Activated CD4-positive, alpha-beta T cell treated with anti-CD3 and anti-CD28 coated beads for 4 hours (primary cell): ENCODE measurements at regions not wholly inside any gene's neighbourhood (a gene's known extent, or its start where the extent isn't known, plus 50 kb on each side); places are given as distances from the start of the nearest gene placed in this dataset.

Experiments used
- DNase-seq, 2 donors: peaks; one replicate each; pipeline ENCODE4 v3.0.0-alpha.2; 2020

DNA sequence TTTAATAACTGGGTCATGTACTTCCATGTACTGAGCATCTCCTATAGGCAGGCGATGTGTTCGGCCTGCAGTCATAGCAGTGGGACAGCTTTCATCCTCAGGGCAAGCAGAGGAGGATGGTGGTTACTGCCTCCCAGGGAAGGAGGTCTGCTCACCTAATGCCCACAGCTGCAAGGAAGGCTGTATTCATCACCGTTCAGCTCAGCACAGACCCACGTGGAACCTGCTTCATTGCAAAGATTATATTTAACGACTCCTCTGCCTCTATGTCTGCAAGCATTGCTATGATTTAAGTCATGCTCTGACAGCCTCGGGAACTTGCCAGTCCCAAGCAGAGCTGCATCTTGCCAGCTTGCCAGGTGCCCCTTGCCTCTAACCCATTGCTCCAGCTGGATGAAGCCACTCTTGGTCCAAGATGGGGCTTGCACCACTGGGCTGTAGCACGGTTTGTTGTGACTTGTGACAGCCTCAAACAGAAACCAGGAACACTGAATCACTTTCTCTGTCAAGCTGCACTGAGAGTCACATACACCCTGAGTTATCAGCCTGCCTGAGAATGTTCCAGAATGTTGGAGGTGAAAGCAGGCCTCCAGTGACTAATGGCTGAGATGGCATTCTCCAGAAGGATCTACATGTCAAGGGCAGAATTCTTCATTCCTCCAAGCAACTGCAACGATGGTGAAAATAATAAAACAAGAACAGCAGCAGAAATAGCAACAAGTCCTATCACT, 651.1 kb upstream of the ID2 start:
- no peak for DNase-seq

DNA sequence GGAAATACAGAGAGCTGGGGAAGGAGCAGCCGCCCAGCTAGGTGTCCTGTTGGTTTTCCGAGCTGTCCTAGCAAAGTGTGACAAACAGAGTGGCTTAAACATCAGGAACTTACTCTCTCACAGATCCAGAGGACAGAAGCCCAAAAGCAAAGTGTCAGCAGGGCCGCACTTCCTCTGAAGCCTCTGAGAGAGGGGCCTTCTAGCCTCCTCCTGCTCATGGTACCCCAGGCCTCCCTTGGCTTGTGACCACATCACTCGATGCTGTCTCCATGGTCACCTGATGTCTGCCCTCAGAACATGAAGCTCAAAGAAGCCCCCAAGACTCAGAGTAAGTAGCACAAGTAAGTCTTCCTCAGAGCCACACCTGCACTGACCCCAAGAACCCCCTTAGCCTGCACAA, 650.5 kb upstream of the ID2 start:
- no peak for DNase-seq

DNA sequence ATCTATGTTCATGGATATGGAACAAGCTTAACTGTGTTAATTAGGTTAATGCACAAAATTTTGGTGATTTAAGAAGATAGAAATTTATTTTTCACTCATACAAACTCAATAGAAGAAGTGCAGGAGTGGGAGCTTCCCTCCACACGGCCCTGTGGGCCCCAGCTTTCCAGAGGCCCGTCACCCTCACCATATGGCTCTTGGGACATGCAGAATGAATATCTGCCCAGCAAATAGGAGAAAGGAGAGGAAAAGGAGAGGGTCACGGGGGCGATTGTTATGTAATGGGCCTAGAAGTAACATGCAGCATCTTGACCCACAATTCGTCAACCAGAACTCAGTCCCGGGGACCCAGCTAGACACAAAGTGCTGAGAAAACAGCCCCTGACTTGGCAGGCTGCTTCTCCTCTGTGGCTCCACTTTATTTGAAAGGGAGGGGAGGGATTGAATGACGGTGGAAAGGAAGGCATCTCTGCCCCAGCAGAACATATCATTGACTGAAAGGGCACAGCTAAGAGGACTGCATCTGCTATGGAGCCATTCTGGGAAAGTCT, 648.2 kb upstream of the ID2 start:
- DNase-seq = no peak

DNA sequence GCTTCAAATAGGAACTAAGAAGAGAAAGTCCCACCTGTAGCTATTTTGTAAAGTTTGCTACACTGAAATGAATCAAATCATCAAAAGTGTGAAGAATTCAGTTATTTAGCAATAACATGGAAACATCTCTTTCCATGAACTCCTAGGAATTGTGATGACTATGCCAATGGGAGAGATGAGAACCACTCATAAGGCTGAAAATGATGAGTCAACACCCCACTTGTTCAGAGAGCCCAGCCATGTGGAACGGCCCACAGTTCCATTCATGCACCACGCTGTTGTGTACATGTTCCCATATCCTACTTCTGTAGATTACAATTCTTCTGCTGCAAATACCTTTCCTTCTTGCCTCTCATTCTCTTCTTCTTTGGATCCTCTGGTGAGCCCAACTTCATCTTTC, 645.5 kb upstream of the ID2 start:
- no peak for DNase-seq

DNA sequence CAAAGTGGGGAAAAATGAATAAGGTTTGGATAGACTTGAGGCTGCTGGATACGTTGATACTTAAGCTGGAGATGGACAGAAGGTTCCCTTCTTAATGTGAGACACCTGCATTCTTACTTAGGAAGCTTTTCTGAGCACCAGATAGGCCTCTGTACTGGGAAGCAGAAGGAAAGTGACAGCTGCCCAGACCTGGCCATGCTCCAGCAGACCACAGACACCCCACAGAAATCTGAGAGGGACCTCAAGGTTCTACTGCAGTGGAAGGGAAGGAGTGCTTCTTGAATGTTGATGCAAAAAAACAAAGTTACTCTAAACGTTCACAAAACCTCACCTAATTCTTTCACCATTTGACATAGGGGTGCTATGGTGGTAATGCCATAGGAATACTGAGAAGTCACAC, 642.1 kb upstream of the ID2 start:
- DNase-seq = no peak

DNA sequence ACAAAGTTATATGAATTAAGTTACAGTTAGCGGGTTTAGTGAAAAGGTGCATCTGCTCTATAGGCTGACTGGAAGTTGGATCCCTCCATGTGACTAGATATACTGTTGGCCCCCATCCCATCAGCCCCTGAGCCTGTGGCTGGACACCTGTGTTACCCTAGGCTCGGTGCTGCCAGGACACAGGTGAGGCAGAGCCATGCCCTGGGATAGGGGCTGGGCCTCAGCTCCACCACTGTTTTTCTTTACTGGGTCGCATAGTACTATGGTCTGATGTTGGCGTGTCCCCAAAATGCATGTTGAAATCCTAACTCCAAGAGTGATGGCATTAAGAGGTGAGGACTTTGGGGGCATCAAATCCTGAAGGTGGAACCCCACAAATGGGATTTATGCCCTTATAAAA, 638.6 kb upstream of the ID2 start:
- DNase-seq = no peak

DNA sequence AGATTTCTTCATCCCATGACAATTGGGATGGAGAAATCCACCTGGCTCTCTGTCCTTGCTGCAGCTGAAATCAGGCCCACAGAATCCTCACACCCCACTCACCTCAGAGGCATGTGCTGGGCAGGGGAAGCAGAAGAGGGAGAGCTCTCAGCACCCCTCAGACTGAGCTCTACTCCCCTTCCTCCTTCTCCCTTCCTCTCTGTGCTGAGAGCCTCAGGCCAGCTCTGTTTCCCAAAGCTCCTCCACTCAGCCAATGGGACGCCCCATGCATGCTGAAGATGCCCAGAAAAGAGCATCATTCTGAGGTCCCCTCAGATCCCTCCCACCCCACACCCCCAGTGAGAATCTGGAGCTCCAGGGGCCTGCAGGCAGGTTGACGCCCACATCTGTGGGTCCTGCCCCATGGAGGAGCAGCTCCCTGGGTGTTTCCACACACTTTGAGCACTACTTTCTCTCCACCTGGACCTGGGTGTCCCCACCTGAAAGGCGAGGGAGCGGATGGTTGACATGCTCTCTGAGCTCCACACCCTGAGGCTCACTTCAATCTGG, 637.7 kb upstream of the ID2 start:
- DNase-seq = no peak

DNA sequence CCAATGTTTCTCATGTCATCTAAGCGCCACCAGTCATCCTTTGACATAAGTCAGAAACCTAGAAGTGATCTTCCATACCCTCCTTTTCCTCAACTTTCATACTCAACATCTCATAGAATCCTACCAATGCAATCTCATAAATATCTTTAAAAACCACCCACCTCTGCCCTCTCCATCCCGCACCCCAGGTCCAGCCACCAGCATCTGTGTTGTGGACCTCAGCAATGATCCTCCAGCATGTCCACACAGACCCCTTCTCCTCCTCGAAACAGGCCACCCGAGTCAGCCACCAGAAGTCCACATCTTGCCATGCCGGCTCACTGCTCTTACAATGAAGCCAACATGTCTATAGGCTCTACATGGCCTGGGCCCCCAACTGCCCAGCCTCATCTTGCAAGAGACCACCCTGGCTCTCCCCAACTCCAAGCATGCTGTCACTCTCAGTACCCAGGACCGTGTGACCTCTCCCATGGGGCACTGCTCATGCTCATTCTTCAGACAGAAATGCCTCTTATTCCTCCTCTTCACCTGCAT, 636.7 kb upstream of the ID2 start:
- no peak for DNase-seq

DNA sequence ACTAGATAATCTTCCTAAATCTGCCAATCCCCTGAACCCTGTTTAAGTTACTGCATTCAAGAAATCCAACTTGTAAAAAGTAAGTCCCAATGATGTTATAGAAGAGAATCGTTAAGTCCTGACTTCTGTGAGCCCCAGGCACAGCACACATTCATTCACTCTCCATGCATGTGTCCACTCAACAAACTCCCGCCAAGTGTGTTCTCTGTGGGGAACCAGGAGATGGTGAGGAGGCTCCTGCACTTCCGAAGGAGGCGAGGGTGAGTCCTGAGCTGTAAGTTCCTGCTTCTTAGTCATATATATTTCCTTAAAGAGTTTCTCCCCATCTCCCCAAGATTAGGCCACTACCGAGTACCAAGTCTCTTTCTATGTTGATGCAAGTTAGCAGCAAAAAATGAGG, 635.0 kb upstream of the ID2 start:
- no peak for DNase-seq

DNA sequence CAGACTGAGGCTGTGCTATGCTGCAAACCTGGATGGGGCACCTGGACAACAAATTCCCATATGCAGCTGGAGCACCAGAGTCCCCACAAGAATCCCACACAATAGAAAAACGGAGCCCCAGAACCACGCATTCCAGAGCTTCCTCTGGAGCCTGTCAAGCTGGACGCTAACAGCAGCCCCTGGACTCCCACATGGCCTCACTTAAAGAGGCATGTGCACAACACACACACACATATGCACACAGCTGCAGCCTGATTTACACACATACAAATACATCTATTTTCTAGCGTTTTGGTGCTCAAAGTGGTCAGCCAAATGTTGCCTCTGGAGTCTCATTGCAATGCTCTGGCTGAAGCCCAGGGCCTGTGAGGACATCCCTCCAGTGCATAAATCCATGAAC, 632.7 kb upstream of the ID2 start:
- DNase-seq = no peak

DNA sequence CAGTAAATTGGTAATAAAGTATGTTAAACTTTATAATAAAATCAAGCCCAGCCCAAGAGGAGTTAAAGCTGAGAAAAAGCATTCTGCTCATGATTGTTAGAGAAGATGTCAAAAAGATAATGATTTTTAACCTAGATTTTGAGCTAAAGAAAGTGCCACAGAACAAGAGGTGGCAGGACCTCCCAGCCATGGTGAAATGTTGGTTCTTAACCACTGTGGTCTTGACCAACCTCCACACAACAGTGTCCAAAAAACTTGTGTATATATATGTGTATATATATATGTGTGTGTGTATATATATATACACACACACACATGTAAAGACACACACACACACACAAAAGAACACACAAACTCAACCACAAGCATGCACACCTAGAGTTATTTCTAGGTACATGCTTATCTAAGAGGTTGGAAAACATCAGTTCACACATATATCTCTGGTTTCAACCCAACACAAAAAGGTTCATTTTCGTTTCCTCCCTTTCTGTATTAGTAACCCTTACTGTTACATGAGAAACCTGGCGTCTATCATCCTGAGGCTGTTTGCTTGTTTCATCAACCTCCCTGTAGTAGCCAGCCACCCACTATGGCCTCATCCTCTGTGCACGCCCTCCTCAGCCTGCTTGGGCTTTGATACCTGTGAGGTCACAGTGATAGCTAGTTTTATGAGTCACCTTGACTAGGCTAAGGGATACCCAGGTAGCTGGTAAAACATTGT, 631.8 kb upstream of the ID2 start:
- DNase-seq = no peak

DNA sequence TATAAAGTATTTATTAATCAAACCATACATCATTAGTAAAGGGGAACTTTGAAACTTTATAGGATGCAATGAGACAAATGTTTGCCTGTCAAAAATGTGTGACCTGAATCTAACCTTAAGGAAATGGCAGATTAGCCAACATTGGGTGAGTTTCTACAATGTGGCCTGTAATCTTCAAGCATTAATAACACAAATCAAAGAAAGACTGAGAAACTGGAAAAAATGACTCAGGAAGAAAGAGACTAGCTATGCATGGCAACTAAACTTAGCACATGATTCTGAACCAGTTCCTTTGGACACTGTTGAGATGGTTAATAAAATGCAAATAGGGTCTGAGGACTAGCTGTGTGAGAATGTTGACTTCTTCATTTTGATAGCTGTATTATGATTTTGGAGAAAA, 628.6 kb upstream of the ID2 start:
- DNase-seq = no peak

DNA sequence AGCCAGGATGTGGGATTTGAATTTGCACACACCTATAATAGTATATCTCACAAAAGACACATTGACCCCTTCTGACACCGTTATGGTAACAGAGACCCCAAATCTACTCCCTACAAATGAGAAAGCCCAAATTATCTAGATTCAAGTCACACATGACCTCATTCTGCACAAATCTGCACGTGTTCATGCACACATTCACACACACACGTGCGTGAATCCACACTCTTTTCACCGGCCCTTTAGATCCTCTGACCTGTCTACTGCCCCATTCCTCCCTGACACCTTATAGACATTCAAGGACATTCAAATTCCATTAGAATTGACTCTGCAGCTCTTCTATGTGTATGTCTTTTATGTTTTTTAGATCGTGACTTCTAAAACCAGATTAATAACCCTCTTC, 627.8 kb upstream of the ID2 start:
- no peak for DNase-seq

DNA sequence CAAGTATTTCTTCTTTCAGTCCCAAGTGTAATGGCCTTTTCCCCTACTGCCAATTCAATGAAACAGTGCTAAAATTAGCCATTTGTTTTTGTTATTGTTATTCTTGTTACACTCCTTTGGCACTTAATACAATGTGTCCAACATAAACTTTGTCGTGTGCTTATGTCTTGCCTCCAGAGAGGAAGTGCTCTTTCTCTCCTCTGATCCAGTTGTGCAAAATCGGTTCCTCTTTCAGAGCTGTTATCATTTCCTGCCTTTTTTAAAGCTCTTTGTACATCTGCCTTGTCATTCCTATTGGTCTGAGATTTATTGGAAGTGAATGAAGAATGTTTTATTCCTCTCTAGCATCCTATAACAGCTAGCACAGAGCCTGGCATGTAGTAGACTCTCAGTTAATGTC, 623.2 kb upstream of the ID2 start:
- no peak for DNase-seq

DNA sequence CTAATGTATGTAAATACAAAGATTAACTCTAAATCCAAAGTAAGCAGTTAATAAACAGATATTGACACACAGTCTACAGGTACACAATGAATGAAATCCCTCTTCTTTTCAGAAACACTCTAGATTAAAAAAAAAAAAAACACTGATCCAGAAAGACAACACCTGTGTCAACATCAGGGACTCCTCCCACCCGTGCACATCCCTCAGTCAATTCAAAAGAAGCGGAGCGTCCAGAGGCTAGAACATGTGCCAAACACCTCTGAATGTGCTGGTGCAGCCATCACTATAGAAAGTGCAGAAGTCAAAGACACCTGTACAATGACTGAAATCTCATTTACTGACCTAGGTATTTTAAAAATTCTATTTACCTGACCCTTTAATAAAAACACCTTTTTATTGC, 622.6 kb upstream of the ID2 start:
- DNase-seq = no peak

DNA sequence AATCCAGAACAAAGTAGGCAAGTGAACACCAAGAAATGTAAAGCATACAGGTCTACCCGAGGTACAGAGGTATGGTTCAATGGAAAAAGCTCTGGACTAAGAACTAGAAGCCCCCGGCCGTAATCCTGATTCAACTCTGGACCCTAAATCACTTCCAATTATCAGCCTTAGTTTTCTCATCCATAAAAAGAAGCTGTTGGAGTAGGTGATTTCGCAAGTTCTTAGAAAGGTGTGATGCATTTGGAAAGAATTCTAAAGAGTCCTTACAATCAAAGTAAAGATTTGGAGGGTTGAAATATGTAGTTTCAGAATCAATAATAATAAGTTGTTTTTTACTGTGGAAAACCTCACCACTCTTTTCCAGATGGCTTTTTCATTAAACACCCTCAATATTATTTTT, 622.1 kb upstream of the ID2 start:
- no peak for DNase-seq

DNA sequence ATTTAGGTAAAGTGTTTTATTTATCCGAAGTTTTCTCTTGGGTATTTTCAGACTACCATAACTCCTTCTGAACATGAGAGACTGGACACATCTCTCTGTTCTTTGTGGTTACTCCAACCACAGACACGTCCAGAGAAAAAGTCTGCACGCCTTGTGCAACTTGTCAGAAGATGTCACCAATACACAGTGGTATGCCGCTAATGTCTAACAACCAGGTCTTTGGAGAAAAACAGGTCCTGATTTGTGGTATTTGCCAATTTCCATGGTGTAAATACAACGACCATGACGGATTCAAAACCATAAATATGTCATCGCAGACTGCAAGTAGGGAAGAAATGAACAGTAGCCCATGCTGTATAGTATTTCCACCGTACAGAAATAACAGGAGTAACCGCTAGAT, 620.6 kb upstream of the ID2 start:
- DNase-seq = no peak

DNA sequence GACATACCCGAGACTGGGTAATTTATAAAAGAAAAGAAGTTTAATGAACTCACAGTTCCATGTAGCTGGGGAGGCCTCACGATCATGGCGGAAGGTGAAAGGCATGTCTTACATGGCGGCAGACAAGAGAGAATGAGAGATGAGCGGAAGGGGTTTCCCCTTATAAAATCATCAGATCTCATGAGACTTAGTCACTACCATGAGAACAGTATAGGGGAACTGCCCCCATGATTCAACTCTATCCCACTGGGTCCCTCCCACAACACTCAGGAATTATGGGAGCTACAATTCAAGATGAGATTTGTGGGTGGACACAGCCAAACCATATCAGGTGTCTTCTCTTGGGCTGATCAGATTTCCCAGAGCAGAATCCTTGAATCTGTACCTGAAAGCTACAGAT, 617.3 kb upstream of the ID2 start:
- DNase-seq = no peak

DNA sequence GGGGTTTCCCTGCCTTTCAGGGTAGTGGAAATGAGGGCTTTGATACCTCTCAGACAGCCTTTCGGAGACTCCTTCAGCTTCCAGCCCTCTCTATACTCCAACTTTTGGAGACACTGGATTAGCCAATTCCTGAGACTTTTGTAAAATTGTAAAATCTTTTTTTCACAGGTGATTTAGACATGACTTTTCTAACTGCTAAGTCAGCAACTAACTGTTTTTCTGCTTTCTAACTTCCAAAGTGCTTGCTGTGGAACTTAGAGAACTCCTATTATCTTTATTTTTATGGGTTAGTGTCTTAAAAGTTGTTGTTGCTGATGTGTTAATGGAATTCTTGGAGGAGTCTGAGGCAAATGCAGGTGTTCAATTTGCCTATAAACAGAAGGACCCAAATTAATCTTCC, 616.7 kb upstream of the ID2 start:
- DNase-seq = no peak

DNA sequence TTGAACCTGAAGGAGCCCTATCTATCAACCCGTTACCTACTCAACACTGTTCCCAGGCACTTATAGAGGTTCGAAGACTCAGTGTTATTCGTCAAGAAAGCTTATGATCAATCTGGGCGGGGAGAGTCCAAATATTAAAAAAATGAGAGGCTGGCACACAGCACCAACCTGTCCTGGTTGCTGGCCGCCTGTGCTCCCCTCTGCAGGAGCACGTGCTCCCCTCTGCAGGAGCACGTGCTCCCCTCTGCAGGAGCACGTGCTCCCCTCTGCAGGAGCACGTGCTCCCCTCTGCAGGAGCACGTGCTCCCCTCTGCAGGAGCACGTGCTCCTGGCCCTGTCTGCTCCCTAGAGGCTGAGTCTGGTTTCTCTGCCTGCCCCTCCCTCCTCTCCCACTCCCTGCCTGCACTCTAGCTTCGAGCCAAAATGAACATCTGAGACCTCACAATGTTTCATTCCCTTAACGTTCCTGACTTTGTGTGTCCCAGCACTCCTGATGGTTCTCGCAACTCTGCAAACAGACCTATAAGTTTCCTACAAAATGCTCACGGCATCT, 614.0 kb upstream of the ID2 start:
- no peak for DNase-seq

DNA sequence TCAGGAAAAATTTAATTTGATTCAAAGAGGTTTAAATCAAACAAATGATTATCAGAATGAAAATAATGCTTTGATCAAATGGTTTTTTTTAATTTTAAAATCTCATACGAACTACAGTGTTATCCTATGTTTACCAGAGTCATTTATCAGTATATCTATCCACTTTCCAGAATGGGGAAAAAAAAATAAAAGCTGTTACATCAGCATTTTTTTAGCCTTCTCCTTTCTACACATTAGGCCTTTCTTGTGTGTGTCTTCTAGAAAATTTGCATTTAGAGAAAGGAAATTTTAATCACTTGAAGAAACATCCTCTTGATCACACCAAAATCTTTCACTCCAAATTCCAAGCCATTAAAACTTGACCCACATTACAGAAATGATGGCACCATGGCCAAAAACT, 608.9 kb upstream of the ID2 start:
- DNase-seq = no peak

DNA sequence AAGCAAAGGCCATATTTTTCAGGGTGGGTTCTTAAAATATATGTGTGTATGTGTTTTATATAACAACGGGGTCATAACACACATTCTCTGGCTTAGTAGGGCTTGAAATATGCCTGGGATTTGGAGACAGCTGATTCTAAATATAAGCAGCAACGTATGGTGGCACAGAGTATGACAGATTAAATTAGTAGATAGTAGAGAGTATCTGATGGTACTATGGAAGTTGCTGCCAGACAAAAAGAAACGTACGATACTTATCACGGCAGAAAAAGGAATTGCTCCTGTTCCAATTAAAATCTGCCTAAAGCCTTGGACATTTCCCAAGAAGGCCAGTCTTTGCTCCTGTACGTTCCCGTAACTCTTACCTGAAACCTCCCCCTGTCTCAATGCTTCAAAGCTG, 607.9 kb upstream of the ID2 start:
- no peak for DNase-seq

DNA sequence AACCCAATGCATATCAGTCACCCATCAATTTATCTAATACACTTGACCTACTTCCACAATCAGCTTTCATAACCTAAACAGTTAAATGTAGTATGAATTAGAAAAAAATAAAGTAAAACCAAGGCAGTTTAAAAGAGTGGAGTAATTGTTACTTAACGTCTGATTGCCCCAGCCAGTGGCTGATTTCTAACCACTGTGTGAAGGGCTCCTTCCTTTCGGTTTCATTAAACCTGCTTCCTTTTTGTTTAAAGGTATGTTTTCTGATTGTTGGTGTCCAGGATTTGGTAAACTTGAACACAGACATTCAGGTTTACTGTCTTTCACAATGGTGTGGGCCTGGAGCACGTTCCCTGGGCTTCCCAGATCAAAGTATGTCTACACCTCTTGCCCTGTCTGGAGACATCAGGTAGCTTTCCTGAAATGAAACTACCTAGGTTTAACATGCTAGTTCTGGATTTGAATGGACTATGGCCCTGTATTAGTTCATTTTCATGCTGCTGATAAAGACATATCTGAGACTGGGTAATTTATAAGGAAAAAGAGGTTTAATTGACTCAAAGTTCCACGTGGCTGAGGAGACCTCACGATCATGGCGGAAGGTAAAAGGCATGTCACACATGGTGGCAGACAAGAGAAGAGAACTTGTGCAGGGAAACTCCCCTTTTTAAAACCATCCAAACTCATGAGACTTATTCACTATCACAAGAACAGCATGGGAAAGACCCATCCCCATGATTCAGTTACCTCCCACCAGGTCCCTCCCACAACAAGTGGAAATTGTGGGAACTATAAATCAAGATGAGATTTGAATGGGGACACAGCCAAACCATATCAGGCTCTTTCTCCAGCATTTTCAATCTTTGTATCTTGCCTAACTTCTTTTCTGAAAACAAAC, 605.2 kb upstream of the ID2 start:
- no peak for DNase-seq
